DND-41 (cell line): ENCODE measurements at regions not wholly inside any gene's neighbourhood (a gene's known extent, or its start where the extent isn't known, plus 50 kb on each side); places are given as distances from the start of the nearest gene placed in this dataset.

Source experiments
- ATAC-seq: fragments of 200-7000 bp; cut with Tn5 transposase; 3 replicates; pipeline ENCODE4 v1.9.1; 2021; ENCODE audit warnings: low read depth; ENCODE audit not compliant: insufficient read depth
- DNase-seq: peaks from one replicate; pipeline ENCODE4 v3.0.0-alpha.2; 2020
- H2AFZ ChIP-seq: 2 replicates; pipeline ENCODE4 v1.6.0; 2012; ENCODE audit warnings: low read depth, low read length
- H3K27ac ChIP-seq: 2 replicates; pipeline ENCODE4 v1.5.1; 2012; ENCODE audit warnings: low read length, inconsistent platforms
- H3K27me3 ChIP-seq: fragments of 200-600 bp; sonication (generic); 2 replicates; pipeline ENCODE4 v1.6.0; 2012; ENCODE audit warnings: low read length, mild to moderate bottlenecking, inconsistent platforms; ENCODE audit not compliant: insufficient read depth, poor library complexity
- H3K36me3 ChIP-seq: 2 replicates; pipeline ENCODE4 v1.5.1; 2012; ENCODE audit warnings: low read length, inconsistent platforms; ENCODE audit not compliant: insufficient read depth
- H3K4me1 ChIP-seq: 2 replicates; pipeline ENCODE4 v1.5.1; 2012; ENCODE audit warnings: mild to moderate bottlenecking, low read length; ENCODE audit not compliant: insufficient read depth
- H3K4me2 ChIP-seq: 2 replicates; pipeline ENCODE4 v1.6.0; 2012; ENCODE audit warnings: mild to moderate bottlenecking, moderate library complexity, low read length, inconsistent platforms; ENCODE audit not compliant: insufficient read depth
- H3K4me3 ChIP-seq, 2 experiments: fragments of 200-600 bp in 1 of 2; shearing (Covaris generic) in 1 of 2; 2 replicates each; pipeline ENCODE4 v1.5.1; 2012 to 2016; ENCODE audit warnings: inconsistent platforms in 2 of 2, low read length in 2 of 2, mild to moderate bottlenecking in 2 of 2, low read depth in 1 of 2, moderate library complexity in 1 of 2
- H3K79me2 ChIP-seq: 2 replicates; pipeline ENCODE4 v1.6.0; 2012; ENCODE audit warnings: low read length, inconsistent platforms; ENCODE audit not compliant: insufficient read depth
- H3K9ac ChIP-seq: 2 replicates; pipeline ENCODE4 v1.6.0; 2012; ENCODE audit warnings: low read depth, mild to moderate bottlenecking, inconsistent platforms, low read length, moderate library complexity
- H3K9me3 ChIP-seq: 2 replicates; pipeline ENCODE4 v1.5.1; 2012; ENCODE audit warnings: low read length, moderate library complexity, mild to moderate bottlenecking, inconsistent platforms; ENCODE audit not compliant: insufficient read depth, severe bottlenecking
- H4K20me1 ChIP-seq: 2 replicates; pipeline ENCODE4 v1.6.0; 2012; ENCODE audit warnings: low read length; ENCODE audit not compliant: insufficient read depth
- CTCF ChIP-seq: IDR thresholded peaks from 2 replicates; pipeline ENCODE4 v1.5.1; 2012; ENCODE audit warnings: borderline replicate concordance, low read length, moderate library complexity, mild to moderate bottlenecking; ENCODE audit not compliant: poor library complexity, severe bottlenecking; ENCODE audit errors: extremely low read depth
- EZH2 ChIP-seq: IDR thresholded peaks from 3 replicates; pipeline ENCODE4 v1.6.1; 2012; ENCODE audit warnings: borderline replicate concordance, low read depth, mild to moderate bottlenecking, moderate library complexity, low read length, inconsistent platforms; ENCODE audit not compliant: severe bottlenecking

GRCh38 chr13:69425235-69425634 is 682.4 kb upstream of the ATXN8OS start:
- no peaks in the 10 kb centered on the region for H3K27me3 ChIP-seq
- H3K4me3 ChIP-seq = no peak overlapping the region
- TF ChIP-seq EZH2 (no peak), CTCF (no peak)
- H3K4me2 ChIP-seq = no peak overlapping the region
- H3K4me1 ChIP-seq = no peaks in the 10 kb centered on the region
- H3K36me3 ChIP-seq = no peaks in the 10 kb centered on the region
- H3K9me3 ChIP-seq = peaks cover 14% of the 10 kb centered on the region
- H3K9ac ChIP-seq = no peak overlapping the region
- no peaks in the 10 kb centered on the region for H3K79me2 ChIP-seq
- no peak for ATAC-seq
- no peak for DNase-seq
- no peaks in the 10 kb centered on the region for H4K20me1 ChIP-seq
- no peak overlapping the region for H3K27ac ChIP-seq
- no peak overlapping the region for H2AFZ ChIP-seq

- no peaks in the 10 kb centered on the region for H4K20me1 ChIP-seq
- H3K27me3 ChIP-seq = no peaks in the 10 kb centered on the region
- no peaks in the 10 kb centered on the region for H3K79me2 ChIP-seq
- no peak overlapping the region for H3K27ac ChIP-seq
- H3K4me1 ChIP-seq = no peaks in the 10 kb centered on the region
- DNase-seq (no peak), ATAC-seq (no peak)
- H3K9me3 ChIP-seq = peaks cover 20% of the 10 kb centered on the region
- H3K36me3 ChIP-seq = no peaks in the 10 kb centered on the region
- no peak overlapping the region for H2AFZ ChIP-seq
- no peak overlapping the region for H3K4me3 ChIP-seq
- TF ChIP-seq CTCF = no peak
- no peak for TF ChIP-seq EZH2
- no peak overlapping the region for H3K4me2 ChIP-seq
- H3K9ac ChIP-seq = no peak overlapping the region
Measured at GRCh38 chr13:69423844-69424243, 683.8 kb upstream of the ATXN8OS start.

- H3K9ac ChIP-seq = no peak overlapping the region
- no peak overlapping the region for H3K4me3 ChIP-seq
- TF ChIP-seq EZH2 = no peak
- TF ChIP-seq CTCF = no peak
- no peaks in the 10 kb centered on the region for H3K79me2 ChIP-seq
- no peaks in the 10 kb centered on the region for H3K36me3 ChIP-seq
- DNase-seq (no peak), ATAC-seq (no peak)
- peaks cover 15% of the 10 kb centered on the region for H3K9me3 ChIP-seq
- H3K4me1 ChIP-seq = no peaks in the 10 kb centered on the region
- H3K27ac ChIP-seq = no peak overlapping the region
- H3K4me2 ChIP-seq = no peak overlapping the region
- H3K27me3 ChIP-seq = no peaks in the 10 kb centered on the region
- no peak overlapping the region for H2AFZ ChIP-seq
- H4K20me1 ChIP-seq = no peaks in the 10 kb centered on the region
Measured at GRCh38 chr13:69418319-69418718, 689.3 kb upstream of the ATXN8OS start.

GRCh38 chr13:69410761-69411160 is 696.9 kb upstream of the ATXN8OS start:
- ATAC-seq (no peak), DNase-seq (no peak)
- Histone ChIP-seq H4K20me1 (no peaks in the 10 kb centered on the region), H3K36me3 (no peaks in the 10 kb centered on the region), H3K79me2 (no peaks in the 10 kb centered on the region), H2AFZ (no peak overlapping the region), H3K4me3 (no peak overlapping the region), H3K4me2 (no peak overlapping the region), H3K27me3 (no peaks in the 10 kb centered on the region), H3K27ac (no peak overlapping the region), H3K4me1 (no peaks in the 10 kb centered on the region), H3K9me3 (no peaks in the 10 kb centered on the region), H3K9ac (no peak overlapping the region)
- TF ChIP-seq EZH2 (no peak), CTCF (no peak)
